Chondrocyte (in vitro differentiated cells): ENCODE measurements at regions not wholly inside any gene's neighbourhood (a gene's known extent, or its start where the extent isn't known, plus 50 kb on each side); places are given as distances from the start of the nearest gene placed in this dataset.

Experiments
- DNase-seq: peaks from one replicate; pipeline ENCODE4 v3.0.0; 2021; ENCODE audit warnings: mixed read lengths, low spot score
- H3K27ac Mint-ChIP-seq: one replicate; pipeline ENCODE4 v1.8.0; 2021; ENCODE audit warnings: mild to moderate bottlenecking, moderate library complexity, mixed read lengths; ENCODE audit not compliant: unreplicated experiment
- H3K27me3 Mint-ChIP-seq: 2 replicates; pipeline ENCODE4 v1.8.0; 2021; ENCODE audit warnings: low read depth, mixed read lengths
- H3K36me3 Mint-ChIP-seq: 2 replicates; pipeline ENCODE4 v1.8.0; 2021; ENCODE audit warnings: low read depth, mixed read lengths
- H3K4me1 Mint-ChIP-seq: 2 replicates; pipeline ENCODE4 v1.8.0; 2021; ENCODE audit warnings: low read depth, mild to moderate bottlenecking, mixed read lengths
- H3K4me3 Mint-ChIP-seq: one replicate; pipeline ENCODE4 v1.8.0; 2021; ENCODE audit warnings: mild to moderate bottlenecking, moderate library complexity, mixed read lengths; ENCODE audit not compliant: unreplicated experiment
- H3K9me3 Mint-ChIP-seq: 2 replicates; pipeline ENCODE4 v1.8.0; 2021; ENCODE audit warnings: low read depth, mixed read lengths
- CTCF ChIP-seq: fragments of 200-600 bp; sonication (generic); IDR thresholded peaks from 2 replicates; pipeline ENCODE4 v1.5.0; 2021; ENCODE audit warnings: antibody characterized with exemption, mild to moderate bottlenecking, moderate library complexity

- Mint-ChIP-seq H3K4me1 (no peaks in the 10 kb centered on the region), H3K36me3 (no peaks in the 10 kb centered on the region), H3K9me3 (peaks cover 2% of the 10 kb centered on the region), H3K27ac (no peak overlapping the region), H3K27me3 (peaks cover 4% of the 10 kb centered on the region), H3K4me3 (no peak overlapping the region)
- no peak for TF ChIP-seq CTCF
- no peak for DNase-seq
Measured at GRCh38 chr7:119545118-119545517, 727.9 kb upstream of the KCND2 start.

- Mint-ChIP-seq H3K27me3 (no peaks in the 10 kb centered on the region), H3K4me3 (no peak overlapping the region), H3K36me3 (no peaks in the 10 kb centered on the region), H3K27ac (no peak overlapping the region), H3K9me3 (no peaks in the 10 kb centered on the region), H3K4me1 (no peaks in the 10 kb centered on the region)
- no peak for DNase-seq
- TF ChIP-seq CTCF: no peak
Measured at GRCh38 chr7:119555788-119556187, 717.2 kb upstream of the KCND2 start.

- no peaks in the 10 kb centered on the region for H3K36me3 Mint-ChIP-seq
- no peaks in the 10 kb centered on the region for H3K9me3 Mint-ChIP-seq
Measured at GRCh38 chr7:119556436-119556835, 716.5 kb upstream of the KCND2 start.

GRCh38 chr7:119561751-119562150, 711.2 kb upstream of the KCND2 start:
- DNase-seq: no peak
- Mint-ChIP-seq H3K36me3 (no peaks in the 10 kb centered on the region), H3K27ac (no peak overlapping the region), H3K4me3 (no peak overlapping the region), H3K4me1 (no peaks in the 10 kb centered on the region), H3K27me3 (peaks cover 1% of the 10 kb centered on the region), H3K9me3 (no peaks in the 10 kb centered on the region)
- TF ChIP-seq CTCF: no peak

More at GRCh38 chr7:119556436-119556835, 716.5 kb upstream of the KCND2 start:
- H3K27me3 Mint-ChIP-seq: no peaks in the 10 kb centered on the region
- DNase-seq: no peak
- no peak overlapping the region for H3K27ac Mint-ChIP-seq
- no peak overlapping the region for H3K4me3 Mint-ChIP-seq
- no peaks in the 10 kb centered on the region for H3K4me1 Mint-ChIP-seq
- TF ChIP-seq CTCF: no peak

GRCh38 chr7:119562839-119563238, 710.1 kb upstream of the KCND2 start:
- no peaks in the 10 kb centered on the region for H3K36me3 Mint-ChIP-seq
- no peaks in the 10 kb centered on the region for H3K4me1 Mint-ChIP-seq
- no peak overlapping the region for H3K4me3 Mint-ChIP-seq
- peaks cover 1% of the 10 kb centered on the region for H3K27me3 Mint-ChIP-seq
- no peaks in the 10 kb centered on the region for H3K9me3 Mint-ChIP-seq
- no peak for DNase-seq
- TF ChIP-seq CTCF: no peak
- no peak overlapping the region for H3K27ac Mint-ChIP-seq
